ENCODE measurements at regions not wholly inside any gene's neighbourhood (a gene's known extent, or its start where the extent isn't known, plus 50 kb on each side); places are given as distances from the start of the nearest gene placed in this dataset.

DNA sequence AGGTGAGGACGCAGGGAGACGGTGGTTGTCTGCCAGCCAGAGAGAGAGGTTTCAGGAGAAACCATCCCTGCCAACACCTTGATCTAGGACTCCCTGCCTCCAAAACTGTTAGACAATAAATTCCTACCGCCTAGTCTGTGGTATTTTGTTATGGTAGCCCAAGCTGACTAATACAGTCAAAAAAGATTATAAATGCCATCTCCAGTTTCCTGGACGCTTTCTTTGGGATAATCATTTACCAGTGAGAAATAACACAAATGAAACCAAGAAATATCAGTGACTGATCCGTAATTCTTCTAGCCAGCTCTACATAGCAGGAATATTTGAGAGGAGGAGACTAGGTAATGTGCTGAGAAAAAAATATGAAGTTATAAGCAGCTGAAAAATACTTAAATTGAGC, 707.8 kb upstream of the LMCD1 start:
- CTCF ChIA-PET, result no interaction called here

GRCh38 chr3:7798276-7798675, 703.3 kb upstream of the LMCD1 start:
- no peaks in the 10 kb centered on the region for H3K36me3 ChIP-seq (ENCODE audit: insufficient read depth, low read length, poor library complexity, severe bottlenecking)
- no TSS peak for BruUV-seq (replicated peaks)
- H3K4me3 ChIP-seq (ENCODE audit: low read depth, low read length, poor library complexity, severe bottlenecking), result no peak overlapping the region
- ChIA-PET CTCF (no interaction called here), POLR2A (ENCODE audit: low non-redundant PET) (no interaction called here)
- no peak overlapping the region for H3K27ac ChIP-seq (ENCODE audit: low read depth, low read length, poor library complexity, severe bottlenecking)
- intact Hi-C loops (cut with micrococcal nuclease; ENCODE audit: unreplicated experiment), result no loop called here
- no peaks in the 10 kb centered on the region for H3K4me1 ChIP-seq (ENCODE audit: insufficient read depth, low read length, poor library complexity, severe bottlenecking)
- no peak for DNase-seq (ENCODE audit: low spot score)
- H3K27me3 ChIP-seq (replicated peaks; ENCODE audit: insufficient read depth, low read depth, low read length, poor library complexity), result no peaks in the 10 kb centered on the region
- TF ChIP-seq CTCF (conservative IDR thresholded peaks at IDR 0.05; ENCODE audit: low read depth, low read length), result no peak
- no peak for TF ChIP-seq EZH2 (IDR thresholded peaks at IDR 0.05; ENCODE audit: borderline replicate concordance, low read depth, low read length, poor library complexity, severe bottlenecking)
- no peaks in the 10 kb centered on the region for H3K9me3 ChIP-seq (ENCODE audit: low read depth, low read length, poor library complexity, severe bottlenecking)

More for the DNA sequence above, 707.8 kb upstream of the LMCD1 start:
- no peaks in the 10 kb centered on the region for H3K36me3 ChIP-seq (ENCODE audit: insufficient read depth, low read length, poor library complexity, severe bottlenecking)
- H3K4me1 ChIP-seq (ENCODE audit: insufficient read depth, low read length, poor library complexity, severe bottlenecking), result no peaks in the 10 kb centered on the region
- no peak overlapping the region for H3K27ac ChIP-seq (ENCODE audit: low read depth, low read length, poor library complexity, severe bottlenecking)
- POLR2A ChIA-PET (ENCODE audit: low non-redundant PET), result no interaction called here
- TF ChIP-seq EZH2 (IDR thresholded peaks at IDR 0.05; ENCODE audit: borderline replicate concordance, low read depth, low read length, poor library complexity, severe bottlenecking), result no peak
- no peak for TF ChIP-seq CTCF (conservative IDR thresholded peaks at IDR 0.05; ENCODE audit: low read depth, low read length)
- no peaks in the 10 kb centered on the region for H3K9me3 ChIP-seq (ENCODE audit: low read depth, low read length, poor library complexity, severe bottlenecking)
- no TSS peak for BruUV-seq (replicated peaks)
- no peak overlapping the region for H3K4me3 ChIP-seq (ENCODE audit: low read depth, low read length, poor library complexity, severe bottlenecking)
- intact Hi-C loops (cut with micrococcal nuclease; ENCODE audit: unreplicated experiment), result no loop called here
- no peak for DNase-seq (ENCODE audit: low spot score)
- H3K27me3 ChIP-seq (replicated peaks; ENCODE audit: insufficient read depth, low read depth, low read length, poor library complexity), result no peaks in the 10 kb centered on the region

- ChIA-PET CTCF (interaction anchor here (0.8 to 2.0 kb wide), 3 partner anchors 303 to 617 kb away, joined by 3 to 18 read pairs (median 5); no protein-coding TSS in a partner anchor), POLR2A (ENCODE audit: low non-redundant PET) (no interaction called here)
- no peaks in the 10 kb centered on the region for H3K9me3 ChIP-seq (ENCODE audit: low read depth, low read length, poor library complexity, severe bottlenecking)
- no peaks in the 10 kb centered on the region for H3K27me3 ChIP-seq (replicated peaks; ENCODE audit: insufficient read depth, low read depth, low read length, poor library complexity)
- H3K4me1 ChIP-seq (ENCODE audit: insufficient read depth, low read length, poor library complexity, severe bottlenecking), result no peaks in the 10 kb centered on the region
- H3K4me3 ChIP-seq (ENCODE audit: low read depth, low read length, poor library complexity, severe bottlenecking), result no peak overlapping the region
- intact Hi-C loops (cut with micrococcal nuclease; ENCODE audit: unreplicated experiment), result loop anchor here (2.0 to 5.0 kb wide), 3 partner anchors 312 to 617 kb away; no protein-coding TSS in a partner anchor
- TF ChIP-seq CTCF (conservative IDR thresholded peaks at IDR 0.05; ENCODE audit: low read depth, low read length), result peak; percentile 61
- TF ChIP-seq EZH2 (IDR thresholded peaks at IDR 0.05; ENCODE audit: borderline replicate concordance, low read depth, low read length, poor library complexity, severe bottlenecking), result no peak
- no TSS peak for BruUV-seq (replicated peaks)
- H3K36me3 ChIP-seq (ENCODE audit: insufficient read depth, low read length, poor library complexity, severe bottlenecking), result no peaks in the 10 kb centered on the region
- peak; percentile 52 for DNase-seq (ENCODE audit: low spot score)
- H3K27ac ChIP-seq (ENCODE audit: low read depth, low read length, poor library complexity, severe bottlenecking), result no peak overlapping the region
These were observed 701.4 kb upstream of the LMCD1 start for GRCh38 chr3:7800006-7800780.

Measured in A673 (cell line).